GM12891 (cell line): ENCODE measurements at regions not wholly inside any gene's neighbourhood (a gene's known extent, or its start where the extent isn't known, plus 50 kb on each side); places are given as distances from the start of the nearest gene placed in this dataset.

Experiments used
- PAX5 ChIP-seq: IDR thresholded peaks from 2 replicates; pipeline ENCODE4 v1.6.1; 2011; ENCODE audit warnings: low read length, moderate library complexity, mild to moderate bottlenecking; ENCODE audit not compliant: insufficient read depth, severe bottlenecking
- POLR2A ChIP-seq: IDR thresholded peaks from 2 replicates; pipeline ENCODE4 v1.6.1; 2011; ENCODE audit warnings: low read depth, low read length, control low read depth
- POLR2AphosphoS5 ChIP-seq: IDR thresholded peaks from 2 replicates; pipeline ENCODE4 v1.6.1; 2011; ENCODE audit warnings: low read depth, low read length, control low read depth
- POU2F2 ChIP-seq: IDR thresholded peaks from 2 replicates; pipeline ENCODE4 v1.6.1; 2011; ENCODE audit warnings: low read depth, mild to moderate bottlenecking, control low read depth, low read length, moderate library complexity
- TAF1 ChIP-seq: IDR thresholded peaks from 2 replicates; pipeline ENCODE4 v1.6.1; 2011; ENCODE audit warnings: low read depth, low read length, control low read depth

DNA sequence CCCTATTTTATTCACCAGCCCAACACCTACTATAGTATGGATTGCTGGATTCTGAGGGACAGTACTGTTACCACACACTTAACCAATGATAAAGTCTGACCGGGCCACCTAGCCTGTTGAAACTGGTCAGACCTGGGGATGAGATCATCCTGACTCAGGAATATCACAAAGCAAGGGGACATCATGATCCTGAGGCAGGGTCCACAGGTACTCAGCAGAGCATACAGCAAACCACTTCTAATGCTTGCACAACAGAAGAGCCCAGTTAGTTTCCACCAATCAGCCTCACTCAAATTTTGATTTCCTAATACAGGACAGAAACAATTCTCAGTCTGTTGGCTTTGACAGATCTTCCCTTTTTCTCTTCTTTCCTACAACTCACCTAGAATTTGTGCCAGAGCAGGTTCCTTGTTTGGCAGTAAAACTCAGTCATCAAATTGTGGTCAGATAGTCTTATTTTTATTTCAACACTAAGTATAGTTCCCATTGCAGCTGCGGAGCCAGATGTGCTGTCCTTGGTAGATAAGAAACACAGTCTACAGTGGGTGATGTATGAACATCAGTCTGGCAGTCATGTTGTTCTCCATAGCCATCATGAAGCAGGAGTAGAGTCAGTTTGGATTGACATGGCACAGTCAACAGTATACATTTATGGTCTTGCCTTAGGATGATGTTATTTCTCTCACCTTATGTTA lies 90.1 kb upstream of the PRR23C start:
- TF ChIP-seq TAF1 (no peak), POLR2A (no peak), POLR2AphosphoS5 (no peak), PAX5 (no peak), POU2F2 (no peak)
